ENCODE measurements at regions not wholly inside any gene's neighbourhood (a gene's known extent, or its start where the extent isn't known, plus 50 kb on each side); places are given as distances from the start of the nearest gene placed in this dataset.
A peak's percentile ranks its signal among the peaks of the same experiment; 100 is the strongest.

GRCh38 chr1:102434421-102434820, 437.7 kb upstream of the OLFM3 start:
- ChIA-PET POLR2A (no interaction called here), CTCF (interaction anchor here (0.5 to 0.7 kb wide), 4 partner anchors 26 to 1125 kb away, joined by 3 to 4 read pairs (median 3); no protein-coding TSS in a partner anchor)
- TF ChIP-seq FOXM1 (IDR thresholded peaks at IDR 0.05; ENCODE audit: borderline replicate concordance) (no peak), ZNF384 (IDR thresholded peaks at IDR 0.05) (no peak), PKNOX1 (IDR thresholded peaks at IDR 0.05) (no peak), BHLHE40 (IDR thresholded peaks at IDR 0.05; ENCODE audit: borderline replicate concordance) (no peak), SP1 (IDR thresholded peaks at IDR 0.05) (no peak), NFRKB (IDR thresholded peaks at IDR 0.05) (no peak)
- DNase-seq (ENCODE audit: extremely low spot score): peak; percentile 13

- ChIA-PET CTCF (no interaction called here), POLR2A (no interaction called here)
- DNase-seq (ENCODE audit: extremely low spot score): no peak
- TF ChIP-seq ZNF384 (IDR thresholded peaks at IDR 0.05) (no peak), TARDBP (IDR thresholded peaks at IDR 0.05) (no peak), ELF4 (IDR thresholded peaks at IDR 0.05) (no peak), L3MBTL2 (conservative IDR thresholded peaks at IDR 0.05) (no peak)
Observed at GRCh38 chr1:102431253-102431652, 434.5 kb upstream of the OLFM3 start.

GRCh38 chr1:102420034-102420433, 423.3 kb upstream of the OLFM3 start:
- CTCF ChIA-PET: no interaction called here
- POLR2A ChIA-PET: no interaction called here
- TF ChIP-seq FOXA1 (IDR thresholded peaks at IDR 0.05) (no peak), L3MBTL2 (conservative IDR thresholded peaks at IDR 0.05) (no peak), PKNOX1 (IDR thresholded peaks at IDR 0.05) (no peak), SP1 (IDR thresholded peaks at IDR 0.05) (no peak)
- no peak for DNase-seq (ENCODE audit: extremely low spot score)

Measured in HEK293T (cell line).